Activated CD8-positive, alpha-beta memory T cell treated with anti-CD3 and anti-CD28 coated beads for 1 hour (primary cell): ENCODE measurements at regions not wholly inside any gene's neighbourhood (a gene's known extent, or its start where the extent isn't known, plus 50 kb on each side); places are given as distances from the start of the nearest gene placed in this dataset.

Experiments
- DNase-seq, 2 donors: peaks; one replicate each; pipeline ENCODE4 v3.0.0-alpha.2; 2020; ENCODE audit warnings: low read depth in 1 of 2; ENCODE audit errors: extremely low read depth in 1 of 2

DNA sequence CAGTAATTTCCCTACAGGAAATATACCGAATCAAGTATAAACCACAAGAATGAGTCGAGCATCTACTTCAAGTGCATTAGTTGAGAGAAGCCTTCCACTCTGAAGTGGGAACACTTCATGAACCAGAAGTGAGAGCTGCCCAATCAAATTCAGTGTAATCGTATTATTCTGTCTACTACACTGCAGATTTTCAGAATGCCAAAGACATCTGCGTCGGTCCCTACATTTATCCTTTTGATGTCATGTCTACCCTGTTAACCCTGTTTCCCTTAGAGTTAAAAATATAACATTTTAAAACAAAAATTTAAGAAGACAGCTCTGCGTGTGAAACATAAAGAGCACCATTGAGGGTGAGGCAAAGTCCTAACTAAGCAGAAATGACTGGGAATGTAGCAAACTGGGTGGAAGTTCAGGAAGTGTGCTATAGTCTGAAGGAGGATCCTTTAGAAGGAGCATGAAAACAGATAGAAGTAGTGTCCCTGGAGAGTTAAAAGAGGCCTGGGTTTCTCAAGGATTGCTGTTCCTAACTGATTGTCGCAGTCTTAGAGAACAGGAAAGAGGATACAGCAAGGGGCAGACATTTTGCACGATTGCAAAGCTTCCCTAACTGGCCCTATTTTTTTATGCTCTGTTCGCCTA, 291.2 kb downstream of the PTPRC start:
- DNase-seq: no peak

DNA sequence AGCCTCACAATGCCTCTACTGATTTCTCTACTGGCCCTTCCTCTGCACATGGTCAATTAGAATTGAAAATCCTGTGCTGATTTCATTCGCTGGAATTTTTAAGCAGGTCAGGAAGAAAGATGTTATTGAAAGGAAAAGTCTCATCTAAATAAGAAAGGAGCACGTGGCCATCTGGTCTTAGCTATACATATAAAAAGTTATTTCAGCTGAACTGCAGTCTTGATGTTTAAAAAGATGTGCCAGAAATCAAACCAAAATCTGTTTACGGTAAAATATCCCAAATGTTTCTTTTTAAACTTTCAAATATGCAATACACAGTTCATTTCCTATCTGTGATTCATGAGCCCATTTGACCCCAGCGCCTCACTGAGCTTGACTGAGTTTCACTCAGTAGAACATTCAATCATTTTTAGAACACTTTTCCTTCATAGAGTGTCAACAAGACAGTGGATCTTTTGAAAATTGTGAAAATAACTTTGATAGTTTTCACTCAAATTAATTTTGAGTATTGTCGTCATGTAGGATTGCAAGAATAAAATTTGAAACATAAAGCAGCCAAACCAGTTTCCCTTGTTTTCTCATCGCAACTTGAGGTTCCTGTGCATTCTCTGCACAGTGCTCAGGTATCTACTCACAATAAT, 293.6 kb downstream of the PTPRC start:
- no peak for DNase-seq

- no peak for DNase-seq
Observed at GRCh38 chr1:198933515-198934222, 294.8 kb downstream of the PTPRC start.

GRCh38 chr1:198934426-198934825, 295.6 kb downstream of the PTPRC start:
- no peak for DNase-seq

GRCh38 chr1:198934901-198935305, 296.1 kb downstream of the PTPRC start:
- DNase-seq: peak; percentile 23 to 33

DNA sequence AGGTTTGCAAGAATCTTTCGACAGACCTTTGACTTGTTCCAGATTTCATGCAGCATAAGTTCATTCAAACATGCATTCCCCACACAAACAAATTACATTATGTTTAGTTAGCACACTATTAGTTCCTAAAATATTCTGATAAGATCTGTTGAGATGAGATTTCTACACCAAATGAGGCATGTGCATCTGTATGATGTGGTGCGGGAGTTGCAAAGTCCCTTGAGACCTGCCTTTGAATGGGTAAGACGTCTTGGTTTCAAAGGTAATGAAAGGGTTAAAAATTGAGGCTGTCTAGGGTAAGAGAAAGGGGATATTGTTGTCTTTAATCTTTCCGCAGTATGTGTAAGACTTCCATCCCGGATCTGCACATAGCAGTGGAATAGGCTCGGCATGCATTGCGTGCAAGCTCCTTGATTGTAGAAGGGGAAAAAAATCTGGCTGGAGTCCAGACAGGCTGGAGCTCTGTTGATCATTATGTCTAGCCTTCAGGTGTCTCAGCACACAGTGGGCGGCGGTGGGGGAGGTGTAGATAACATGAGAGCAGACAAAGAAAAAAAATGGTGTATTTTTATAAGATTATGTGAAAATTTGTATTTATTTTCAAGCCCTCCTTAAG, 296.6 kb downstream of the PTPRC start:
- DNase-seq: peak in 1 of 2 donors; percentile 24

- no peak for DNase-seq
Observed at GRCh38 chr1:198936371-198937083, 297.7 kb downstream of the PTPRC start.

- no peak for DNase-seq
Observed at GRCh38 chr1:198937231-198938031, 298.6 kb downstream of the PTPRC start.

DNA sequence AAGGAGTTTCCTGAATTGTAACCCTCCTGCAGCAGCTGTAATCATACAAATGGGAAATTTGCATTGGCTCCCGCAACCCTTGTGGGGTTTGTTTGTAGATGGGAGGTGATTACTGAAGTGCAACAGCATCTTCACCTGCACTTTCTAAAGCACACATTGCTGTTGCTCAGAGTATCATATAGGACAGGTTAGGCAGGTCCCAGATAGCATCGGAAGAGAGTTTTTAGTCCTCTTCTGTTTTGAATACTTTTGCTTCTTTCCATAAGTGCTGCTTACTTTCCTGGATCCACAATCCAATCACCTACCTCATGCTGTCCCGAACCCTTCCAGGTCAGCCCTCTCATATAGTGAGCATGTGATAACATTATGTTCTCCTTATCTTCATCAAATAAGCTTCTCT, 300.4 kb downstream of the PTPRC start:
- no peak for DNase-seq

DNA sequence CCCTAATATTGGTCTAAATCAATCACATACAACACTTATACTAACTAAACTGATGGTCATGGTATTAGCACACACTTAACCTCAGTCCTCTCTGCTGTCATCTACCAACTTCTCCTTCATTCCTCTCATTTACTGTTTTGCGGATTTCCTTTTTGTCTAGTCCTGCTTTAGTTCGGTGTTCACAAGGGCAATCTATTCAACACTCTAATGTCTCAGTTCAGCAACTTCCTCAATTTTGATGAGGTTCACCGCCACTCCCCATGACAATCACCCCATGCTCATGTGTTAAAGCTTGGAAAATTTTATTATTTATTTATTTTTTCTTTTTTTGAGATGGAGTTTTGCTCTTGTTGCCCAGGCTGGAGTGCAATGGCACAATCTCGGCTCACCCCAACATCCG, 301.1 kb downstream of the PTPRC start:
- DNase-seq: no peak

DNA sequence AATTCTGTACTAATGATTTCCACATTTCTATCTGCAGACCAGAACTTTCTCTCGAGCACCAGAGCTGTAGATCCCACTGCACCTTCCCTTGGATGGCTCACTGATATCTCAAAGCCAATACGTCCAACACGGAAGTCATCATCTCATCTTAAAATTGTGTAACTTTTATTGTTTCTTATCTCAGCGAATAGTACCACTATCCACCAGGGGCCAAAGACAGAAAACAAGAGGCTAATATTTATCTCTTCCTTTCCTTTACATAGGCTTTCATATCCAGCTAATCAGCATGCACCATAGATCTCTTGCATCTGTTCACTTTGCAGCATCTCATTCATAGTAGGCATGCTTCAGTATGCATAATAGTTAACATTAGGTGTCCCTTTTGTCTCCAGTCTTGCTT, 303.6 kb downstream of the PTPRC start:
- no peak for DNase-seq

GRCh38 chr1:198943484-198944187, 304.8 kb downstream of the PTPRC start:
- no peak for DNase-seq

GRCh38 chr1:198947456-198947855, 308.6 kb downstream of the PTPRC start:
- no peak for DNase-seq

- DNase-seq: no peak
Observed at GRCh38 chr1:198948895-198949659, 310.2 kb downstream of the PTPRC start.

DNA sequence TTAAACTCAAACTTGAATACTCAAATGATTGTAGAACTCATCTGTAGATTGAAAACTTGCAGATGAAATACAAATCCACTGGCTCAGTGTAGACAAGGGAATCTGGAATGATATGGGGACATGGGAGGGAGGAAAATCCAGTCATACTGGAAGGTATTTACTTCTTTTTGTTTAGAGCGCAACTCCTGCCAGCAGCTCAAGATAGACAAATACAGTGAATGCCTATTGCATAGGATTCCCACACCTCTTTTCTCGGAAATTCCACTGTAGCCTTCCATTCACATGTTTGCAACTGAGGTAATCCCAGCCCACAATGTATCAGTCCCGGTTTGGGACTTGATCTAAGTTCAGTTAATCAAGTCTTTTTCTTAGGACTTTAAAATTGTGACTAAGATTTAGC, 311.2 kb downstream of the PTPRC start:
- DNase-seq: no peak

- DNase-seq: no peak
Observed at GRCh38 chr1:198955085-198955484, 316.2 kb downstream of the PTPRC start.

- DNase-seq: no peak
Observed at GRCh38 chr1:198957044-198957443, 318.2 kb downstream of the PTPRC start.

- DNase-seq: no peak
Observed at GRCh38 chr1:198959032-198959431, 320.2 kb downstream of the PTPRC start.

GRCh38 chr1:198959676-198960075, 320.8 kb downstream of the PTPRC start:
- no peak for DNase-seq
